Testis (tissue), 2 donors: ENCODE measurements at regions not wholly inside any gene's neighbourhood (a gene's known extent, or its start where the extent isn't known, plus 50 kb on each side); places are given as distances from the start of the nearest gene placed in this dataset.

Experiments used
- POLR2A ChIP-seq: fragments of 450-650 bp; IDR thresholded peaks from one replicate; pipeline ENCODE4 v1.6.1; 2017; ENCODE audit warnings: antibody characterized with exemption, mild to moderate bottlenecking, moderate library complexity
- TF ChIP-seq, protein P1 (sequence below), 3 experiments: fragments of 450-650 bp in 2 of 3; fragments of 200-600 bp in 1 of 3; sonication (generic) in 1 of 3; IDR thresholded peaks; one replicate each; pipeline ENCODE4 v1.5.1; 2016 to 2019; ENCODE audit warnings: antibody characterized with exemption in 3 of 3, mild to moderate bottlenecking in 2 of 3, moderate library complexity in 1 of 3

DNA sequence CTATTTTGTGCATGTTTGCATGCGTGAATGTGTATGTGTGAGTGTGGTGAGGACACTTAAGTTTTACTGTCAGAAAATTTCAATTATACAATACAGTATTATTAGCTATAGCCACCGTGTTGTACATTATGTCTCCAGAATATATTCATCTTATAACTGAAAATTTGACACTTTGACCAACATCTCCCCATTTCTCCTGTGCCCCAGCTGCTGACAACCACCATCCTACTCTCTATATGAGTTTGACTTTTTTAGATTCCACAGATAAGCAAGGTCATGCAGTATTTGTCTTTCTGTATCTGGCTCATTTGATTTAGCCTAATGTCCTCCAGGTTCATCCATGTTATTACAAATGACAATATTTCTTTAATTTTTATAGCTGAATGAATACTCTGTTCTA lies 195.0 kb downstream of the GPR37 start:
- TF ChIP-seq, protein P1, sequence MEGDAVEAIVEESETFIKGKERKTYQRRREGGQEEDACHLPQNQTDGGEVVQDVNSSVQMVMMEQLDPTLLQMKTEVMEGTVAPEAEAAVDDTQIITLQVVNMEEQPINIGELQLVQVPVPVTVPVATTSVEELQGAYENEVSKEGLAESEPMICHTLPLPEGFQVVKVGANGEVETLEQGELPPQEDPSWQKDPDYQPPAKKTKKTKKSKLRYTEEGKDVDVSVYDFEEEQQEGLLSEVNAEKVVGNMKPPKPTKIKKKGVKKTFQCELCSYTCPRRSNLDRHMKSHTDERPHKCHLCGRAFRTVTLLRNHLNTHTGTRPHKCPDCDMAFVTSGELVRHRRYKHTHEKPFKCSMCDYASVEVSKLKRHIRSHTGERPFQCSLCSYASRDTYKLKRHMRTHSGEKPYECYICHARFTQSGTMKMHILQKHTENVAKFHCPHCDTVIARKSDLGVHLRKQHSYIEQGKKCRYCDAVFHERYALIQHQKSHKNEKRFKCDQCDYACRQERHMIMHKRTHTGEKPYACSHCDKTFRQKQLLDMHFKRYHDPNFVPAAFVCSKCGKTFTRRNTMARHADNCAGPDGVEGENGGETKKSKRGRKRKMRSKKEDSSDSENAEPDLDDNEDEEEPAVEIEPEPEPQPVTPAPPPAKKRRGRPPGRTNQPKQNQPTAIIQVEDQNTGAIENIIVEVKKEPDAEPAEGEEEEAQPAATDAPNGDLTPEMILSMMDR (IDR thresholded peaks at IDR 0.05): no peak
- no peak for TF ChIP-seq POLR2A
